Heart right ventricle (tissue), 16 donors: ENCODE measurements at regions not wholly inside any gene's neighbourhood (a gene's known extent, or its start where the extent isn't known, plus 50 kb on each side); places are given as distances from the start of the nearest gene placed in this dataset.

ENCODE experiments used
- ATAC-seq, 8 donors: fragments of 200-7000 bp; cut with Tn5 transposase; one replicate each; pipeline ENCODE4 v1.9.1; 2020; ENCODE audit warnings: mild to moderate bottlenecking in 8 of 8, moderate library complexity in 8 of 8, moderate number of reproducible peaks in 1 of 8
- DNase-seq, 2 donors: peaks; one replicate each; pipeline ENCODE4 v3.0.0-alpha.2; 2020
- H3K27ac ChIP-seq, 10 donors: fragments of 200-600 bp; sonication (generic) in 2 of 10; one replicate each; pipeline versions ENCODE4 v1.5.0 to v1.8.0; 2020 to 2022; ENCODE audit warnings: mild to moderate bottlenecking in 3 of 10
- H3K27me3 ChIP-seq, 7 donors: fragments of 200-600 bp; one replicate each; pipeline ENCODE4 v1.8.0; 2021 to 2022; ENCODE audit warnings: mild to moderate bottlenecking in 2 of 7
- H3K36me3 ChIP-seq, 9 donors: fragments of 200-600 bp; sonication (generic) in 1 of 9; one replicate each; pipeline versions ENCODE4 v1.5.0 to v1.8.0; 2020 to 2022; ENCODE audit warnings: mild to moderate bottlenecking in 2 of 9
- H3K4me1 ChIP-seq, 9 donors: fragments of 200-600 bp; sonication (generic) in 1 of 9; one replicate each; pipeline versions ENCODE4 v1.5.0 to v1.8.0; 2020 to 2022; ENCODE audit warnings: mild to moderate bottlenecking in 4 of 9
- H3K4me3 ChIP-seq, 10 donors: fragments of 200-600 bp; sonication (generic) in 2 of 10; one replicate each; pipeline versions ENCODE4 v1.5.0 to v1.8.0; 2020 to 2022; ENCODE audit warnings: mild to moderate bottlenecking in 7 of 10, moderate library complexity in 2 of 10
- H3K9me3 ChIP-seq, 11 donors: fragments of 200-600 bp in 10 of 11; sonication (generic) in 2 of 11; one replicate each; pipeline versions ENCODE4 v1.5.0 to v1.8.0; 2013 to 2022; ENCODE audit warnings: mild to moderate bottlenecking in 2 of 11, control low read depth in 1 of 11, moderate library complexity in 1 of 11
- WGBS, 2 donors: extraction: QIAGEN DNeasy Blood & Tissue Kit; methylation state at CpG; one replicate each; pipeline ENCODE4 v1.1.7; 2013; ENCODE audit warnings: inconsistent platforms in 1 of 2; 5-methylcytosine and 5-hydroxymethylcytosine counted together
- intact Hi-C, 10 donors: fragments of 100-400 bp; cut with DNase I; formaldehyde crosslinking; loops; one replicate each; pipeline versions ENCODE4 v1.11.1 to v1.14.2; 2022
- TF ChIP-seq, protein P1 (sequence below), 9 donors: fragments of 200-600 bp; sonication (generic) in 2 of 9; IDR thresholded peaks; one replicate each; pipeline versions ENCODE4 v1.5.0 to v1.8.0; 2021 to 2022; ENCODE audit warnings: antibody characterized with exemption in 9 of 9, mild to moderate bottlenecking in 5 of 9, moderate library complexity in 1 of 9
- donor health status: Arrhythmogenic right ventricular cardiomyopathy.
- donor health status: ischemic (EF 13 %, LVEDD 7.1; RV severe dilation, severe dysfunction).
- donor health status: healthy with polysubstance abuse.
- donor health status: DM: no; HTN: yes; CAD: no.
- donor health status: DM: no; HTN: no; CAD: no.
- donor health status: ischemic (EF 25% LVEDD 6.9; RV normal size, moderate dysfunction).
- donor health status: ischemic (EF 25% LVEDD 5.7; RV mildly dilated, moderate dysfunction).
- donor health status: healthy.
- donor health status: DM: yes; HTN: yes; CAD: no.
- donor health status: Ischemic cardiomyopathy.
- donor health status: ischemic (EF 35%, LVEDD 5.7; RV mildly dilated, moderate dysfunction).
- donor health status: nonischemic (EF 11% LVEDD 7.7; RV severe dilation, severe dysfunction).
- donor health status: DM: yes; HTN: yes; CAD: no.
- donor health status: PGD.
- donor health status: ischemic (EF 29% LVEDD 5.4; RV normal size, mild dysfunction).
- donor health status: nonischemic (EF 23%, LVEDD 6.1; RV moderate dilation, normal function).

- intact Hi-C loops = no loop called here
- peaks cover 0 to 27% (median 0%) of the 10 kb centered on the region in 11 donors for H3K9me3 ChIP-seq
- no peak for DNase-seq
- H3K4me1 ChIP-seq = no peaks in the 10 kb centered on the region
- no peak overlapping the region for H3K4me3 ChIP-seq
- no peaks in the 10 kb centered on the region for H3K36me3 ChIP-seq
- no peak for ATAC-seq
- TF ChIP-seq, protein P1, sequence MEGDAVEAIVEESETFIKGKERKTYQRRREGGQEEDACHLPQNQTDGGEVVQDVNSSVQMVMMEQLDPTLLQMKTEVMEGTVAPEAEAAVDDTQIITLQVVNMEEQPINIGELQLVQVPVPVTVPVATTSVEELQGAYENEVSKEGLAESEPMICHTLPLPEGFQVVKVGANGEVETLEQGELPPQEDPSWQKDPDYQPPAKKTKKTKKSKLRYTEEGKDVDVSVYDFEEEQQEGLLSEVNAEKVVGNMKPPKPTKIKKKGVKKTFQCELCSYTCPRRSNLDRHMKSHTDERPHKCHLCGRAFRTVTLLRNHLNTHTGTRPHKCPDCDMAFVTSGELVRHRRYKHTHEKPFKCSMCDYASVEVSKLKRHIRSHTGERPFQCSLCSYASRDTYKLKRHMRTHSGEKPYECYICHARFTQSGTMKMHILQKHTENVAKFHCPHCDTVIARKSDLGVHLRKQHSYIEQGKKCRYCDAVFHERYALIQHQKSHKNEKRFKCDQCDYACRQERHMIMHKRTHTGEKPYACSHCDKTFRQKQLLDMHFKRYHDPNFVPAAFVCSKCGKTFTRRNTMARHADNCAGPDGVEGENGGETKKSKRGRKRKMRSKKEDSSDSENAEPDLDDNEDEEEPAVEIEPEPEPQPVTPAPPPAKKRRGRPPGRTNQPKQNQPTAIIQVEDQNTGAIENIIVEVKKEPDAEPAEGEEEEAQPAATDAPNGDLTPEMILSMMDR (IDR thresholded peaks at IDR 0.05) = no peak
- no peak overlapping the region for H3K27ac ChIP-seq
- H3K27me3 ChIP-seq = no peaks in the 10 kb centered on the region
Observed at GRCh38 chr1:105483436-105483835, 1573.0 kb upstream of the PRMT6 start.

GRCh38 chr1:105485207-105485606 is 1571.3 kb upstream of the PRMT6 start:
- ATAC-seq (no peak), DNase-seq (no peak)
- Histone ChIP-seq H3K4me1 (no peaks in the 10 kb centered on the region), H3K9me3 (peaks cover 0 to 32% (median 0%) of the 10 kb centered on the region in 11 donors), H3K27me3 (no peaks in the 10 kb centered on the region), H3K27ac (no peak overlapping the region), H3K4me3 (no peak overlapping the region), H3K36me3 (no peaks in the 10 kb centered on the region)
- intact Hi-C loops = no loop called here
- WGBS, 2 donors = 71 to 80% methylated on average over 2 of the region's 2 CpGs
- TF ChIP-seq, protein P1 (IDR thresholded peaks at IDR 0.05) = no peak

GRCh38 chr1:105492921-105493320 is 1563.6 kb upstream of the PRMT6 start:
- H3K4me1 ChIP-seq = no peaks in the 10 kb centered on the region
- peaks cover 0 to 21% (median 0%) of the 10 kb centered on the region in 11 donors for H3K9me3 ChIP-seq
- 55 to 56% methylated on average over 4 of the region's 4 CpGs for WGBS, 2 donors
- H3K27me3 ChIP-seq = no peaks in the 10 kb centered on the region
- no peak overlapping the region for H3K27ac ChIP-seq
- no peaks in the 10 kb centered on the region for H3K36me3 ChIP-seq
- no peak for ATAC-seq
- intact Hi-C loops = loop anchor here in 1 of 10 donors (5.0 kb wide), 1 partner anchor 979 kb away; no protein-coding TSS in a partner anchor
- TF ChIP-seq, protein P1 (IDR thresholded peaks at IDR 0.05) = no peak
- no peak overlapping the region for H3K4me3 ChIP-seq
- DNase-seq = no peak

DNA sequence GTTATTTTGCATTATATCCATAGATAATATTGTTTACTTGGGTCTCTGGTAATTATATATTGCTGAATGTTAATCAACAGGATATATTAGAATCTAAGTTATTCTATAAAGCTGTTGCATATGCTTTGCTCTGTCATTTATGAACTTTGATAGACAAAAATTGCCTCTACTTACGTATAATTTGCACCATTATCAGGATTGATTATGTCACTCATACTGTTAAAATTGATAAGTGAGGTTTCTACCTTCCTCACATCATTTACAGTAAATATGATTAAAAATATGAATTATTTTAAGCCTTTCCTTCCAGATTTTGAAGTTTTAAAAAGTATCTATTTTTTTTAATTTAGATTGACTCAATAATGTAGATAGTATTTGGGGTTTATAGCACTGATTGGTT is 1540.4 kb upstream of the PRMT6 start:
- WGBS, 2 donors = 44 to 74% methylated on average over 1 of the region's 1 CpG
- no peaks in the 10 kb centered on the region for H3K36me3 ChIP-seq
- DNase-seq (no peak), ATAC-seq (no peak)
- no peaks in the 10 kb centered on the region for H3K4me1 ChIP-seq
- TF ChIP-seq, protein P1 (IDR thresholded peaks at IDR 0.05) = no peak
- no peaks in the 10 kb centered on the region for H3K27me3 ChIP-seq
- no peak overlapping the region for H3K27ac ChIP-seq
- intact Hi-C loops = no loop called here
- H3K4me3 ChIP-seq = no peak overlapping the region
- peaks cover 0 to 13% (median 0%) of the 10 kb centered on the region in 11 donors for H3K9me3 ChIP-seq
